WTC11 (cell line): ENCODE measurements at regions not wholly inside any gene's neighbourhood (a gene's known extent, or its start where the extent isn't known, plus 50 kb on each side); places are given as distances from the start of the nearest gene placed in this dataset.

Experiments used
- ATF3 ChIP-seq: sonication (generic); formaldehyde crosslinking; conservative IDR thresholded peaks from 2 replicates; pipeline ENCODE4 v1.8.1; 2022; ENCODE audit warnings: mild to moderate bottlenecking, missing genetic modification reagents
- CTCF ChIP-seq: fragments of 200-600 bp; IDR thresholded peaks from 2 replicates; pipeline ENCODE4 v1.8.0; 2022; ENCODE audit warnings: antibody characterized with exemption
- FOXJ3 ChIP-seq: sonication (generic); formaldehyde crosslinking; IDR thresholded peaks from 2 replicates; pipeline ENCODE4 v1.9.0; 2021; ENCODE audit warnings: missing genetic modification reagents, mild to moderate bottlenecking, borderline replicate concordance
- KAT7 ChIP-seq: sonication (generic); formaldehyde crosslinking; IDR thresholded peaks from 2 replicates; pipeline ENCODE4 v1.8.1; 2023; ENCODE audit warnings: missing genetic modification reagents, mild to moderate bottlenecking, borderline replicate concordance
- TEAD4 ChIP-seq: sonication (generic); formaldehyde crosslinking; IDR thresholded peaks from 2 replicates; pipeline ENCODE4 v1.8.0; 2022; ENCODE audit warnings: mild to moderate bottlenecking, missing genetic modification reagents
- ZNF281 ChIP-seq: sonication (generic); formaldehyde crosslinking; IDR thresholded peaks from 2 replicates; pipeline ENCODE4 v1.8.0; 2023; ENCODE audit warnings: mild to moderate bottlenecking, missing genetic modification reagents

- TF ChIP-seq CTCF (no peak), ZNF281 (CRISPR knock-in tag) (no peak), FOXJ3 (CRISPR knock-in tag) (no peak), TEAD4 (no peak), ATF3 (no peak), KAT7 (CRISPR knock-in tag) (no peak)
These were observed 320.6 kb downstream of the CXCL12 start for GRCh38 chr10:44064317-44064716.
